ENCODE measurements at regions not wholly inside any gene's neighbourhood (a gene's known extent, or its start where the extent isn't known, plus 50 kb on each side); places are given as distances from the start of the nearest gene placed in this dataset.

- no peak for TF ChIP-seq CAMTA2 (CRISPR knock-in tag; conservative IDR thresholded peaks at IDR 0.05)
- TF ChIP-seq ZFP30 (CRISPR knock-in tag; IDR thresholded peaks at IDR 0.05; ENCODE audit: borderline replicate concordance), result no peak
- TF ChIP-seq POLR2AphosphoS2 (IDR thresholded peaks at IDR 0.05; ENCODE audit: low read length), result no peak
- no peak for TF ChIP-seq CBFB (CRISPR knock-in tag; IDR thresholded peaks at IDR 0.05)
Observed at GRCh38 chr9:79990536-79990935, 418.8 kb downstream of the TLE4 start (continued).

- no peak overlapping the region for H3K4me2 ChIP-seq (ENCODE audit: insufficient read depth, low read length)
- ATAC-seq, result no peak
- intact Hi-C loops (cut with micrococcal nuclease) (no loop called here), in situ Hi-C loops (cut with MboI) (no loop called here)
- H3K79me2 ChIP-seq (ENCODE audit: control insufficient read depth, insufficient read depth, low read length), result no peaks in the 10 kb centered on the region
- POLR2A ChIA-PET, result no interaction called here
- TF ChIP-seq PATZ1 (CRISPR knock-in tag; IDR thresholded peaks at IDR 0.05; ENCODE audit: borderline replicate concordance), result no peak
- no peak for TF ChIP-seq ASH1L (IDR thresholded peaks at IDR 0.05; ENCODE audit: borderline replicate concordance, low read depth, partially characterized antibody)
- TF ChIP-seq L3MBTL2 (IDR thresholded peaks at IDR 0.05), result no peak
- no peak for TF ChIP-seq POLR2A (conservative IDR thresholded peaks at IDR 0.05)
- TF ChIP-seq POLR3A (IDR thresholded peaks at IDR 0.05; ENCODE audit: borderline replicate concordance, extremely low read depth, insufficient read depth, insufficient read length), result no peak
- TF ChIP-seq CXXC5 (CRISPR knock-in tag; IDR thresholded peaks at IDR 0.05), result no peak
- TF ChIP-seq POLR2B (IDR thresholded peaks at IDR 0.05; ENCODE audit: low read depth, partially characterized antibody), result no peak
- TF ChIP-seq SIX5 (IDR thresholded peaks at IDR 0.05; ENCODE audit: borderline replicate concordance in 1 of 2, insufficient read depth in 1 of 2, low read depth in 1 of 2, low read length in 2 of 2), result no peak
- TF ChIP-seq ZNF77 (CRISPR knock-in tag; IDR thresholded peaks at IDR 0.05), result no peak
- H3K4me1 ChIP-seq (replicated peaks in 1 of 2; ENCODE audit: control insufficient read depth in 2 of 2, insufficient read depth in 2 of 2, low read length in 2 of 2), result no peaks in the 10 kb centered on the region
- no peak overlapping the region for H3K27ac ChIP-seq (ENCODE audit: extremely low read depth, low read depth, low read length)
- no peak for DNase-seq (ENCODE audit: extremely low read depth in 1 of 4, low spot score in 3 of 4)
- no TSS peak for BruUV-seq (replicated peaks)
- H3K27me3 ChIP-seq (ENCODE audit: control insufficient read depth in 2 of 2, insufficient read depth in 2 of 2, low read length in 2 of 2), result no peaks in the 10 kb centered on the region
- CTCF ChIA-PET (ENCODE audit: low intra/inter-chr PET ratio), result no interaction called here
- 0% methylated on average over 4 of the region's 7 CpGs for WGBS (ENCODE audit: insufficient coverage, low coverage, missing lambda C conversion rate)
- H3K9me3 ChIP-seq (replicated peaks; ENCODE audit: control insufficient read depth, insufficient read depth, low read depth, low read length), result no peaks in the 10 kb centered on the region
- H3K4me3 ChIP-seq, result no peak overlapping the region
- no peak overlapping the region for H2AFZ ChIP-seq (ENCODE audit: low read depth, low read length)
- no peaks in the 10 kb centered on the region for H3K9me1 ChIP-seq (ENCODE audit: control insufficient read depth, insufficient read depth, low read length)
- no peak for FAIRE-seq
- H3K36me3 ChIP-seq (ENCODE audit: control insufficient read depth, insufficient read depth, low read length), result no peaks in the 10 kb centered on the region
- no peaks in the 10 kb centered on the region for H4K20me1 ChIP-seq (replicated peaks; ENCODE audit: control insufficient read depth, insufficient read depth, low read length)
- no peak overlapping the region for H3K9ac ChIP-seq (ENCODE audit: insufficient read depth in 1 of 2, low read depth in 2 of 2, low read length in 2 of 2)
Observed at GRCh38 chr9:79989079-79989478, 417.3 kb downstream of the TLE4 start.
